ENCODE measurements at regions not wholly inside any gene's neighbourhood (a gene's known extent, or its start where the extent isn't known, plus 50 kb on each side); places are given as distances from the start of the nearest gene placed in this dataset.

GRCh38 chrX:122445466-122445865 is 738.6 kb upstream of the GRIA3 start:
- TF ChIP-seq CTCF (conservative IDR thresholded peaks at IDR 0.05; ENCODE audit: low read length): no peak
- H3K4me3 ChIP-seq (ENCODE audit: low read length): no peak overlapping the region
- no peak for DNase-seq (ENCODE audit: low read depth)

GRCh38 chrX:122464341-122464740 is 719.7 kb upstream of the GRIA3 start:
- DNase-seq (ENCODE audit: low read depth): no peak
- TF ChIP-seq CTCF (conservative IDR thresholded peaks at IDR 0.05; ENCODE audit: low read length): no peak
- H3K4me3 ChIP-seq (ENCODE audit: low read length): no peak overlapping the region

- no peak overlapping the region for H3K4me3 ChIP-seq (ENCODE audit: low read length)
- TF ChIP-seq CTCF (conservative IDR thresholded peaks at IDR 0.05; ENCODE audit: low read length): no peak
- DNase-seq (ENCODE audit: low read depth): no peak
Observed at GRCh38 chrX:122475306-122475705, 708.8 kb upstream of the GRIA3 start.

GRCh38 chrX:122500556-122500955 is 683.5 kb upstream of the GRIA3 start:
- peak; percentile 69 for DNase-seq (ENCODE audit: low read depth)
- no peak for TF ChIP-seq CTCF (conservative IDR thresholded peaks at IDR 0.05; ENCODE audit: low read length)
- no peak overlapping the region for H3K4me3 ChIP-seq (ENCODE audit: low read length)

- DNase-seq (ENCODE audit: low read depth): no peak
- no peak for TF ChIP-seq CTCF (conservative IDR thresholded peaks at IDR 0.05; ENCODE audit: low read length)
- H3K4me3 ChIP-seq (ENCODE audit: low read length): no peak overlapping the region
Observed at GRCh38 chrX:122501652-122502051, 682.4 kb upstream of the GRIA3 start.

GRCh38 chrX:122504026-122504425 is 680.1 kb upstream of the GRIA3 start:
- no peak overlapping the region for H3K4me3 ChIP-seq (ENCODE audit: low read length)
- TF ChIP-seq CTCF (conservative IDR thresholded peaks at IDR 0.05; ENCODE audit: low read length): no peak
- peak; percentile 56 for DNase-seq (ENCODE audit: low read depth)

- no peak overlapping the region for H3K4me3 ChIP-seq (ENCODE audit: low read length)
- no peak for TF ChIP-seq CTCF (conservative IDR thresholded peaks at IDR 0.05; ENCODE audit: low read length)
- peak; percentile 58 for DNase-seq (ENCODE audit: low read depth)
Observed at GRCh38 chrX:122512561-122513072, 671.5 kb upstream of the GRIA3 start.

Data from AG10803 (cell line).